WTC11 (cell line): ENCODE measurements at regions not wholly inside any gene's neighbourhood (a gene's known extent, or its start where the extent isn't known, plus 50 kb on each side); places are given as distances from the start of the nearest gene placed in this dataset.

Experiments used
- FOXK1 ChIP-seq: sonication (generic); formaldehyde crosslinking; IDR thresholded peaks from 2 replicates; pipeline ENCODE4 v1.8.0; 2022; ENCODE audit warnings: mild to moderate bottlenecking, moderate library complexity, missing genetic modification reagents
- NFE2L1 ChIP-seq: sonication (generic); formaldehyde crosslinking; IDR thresholded peaks from 2 replicates; pipeline ENCODE4 v1.8.1; 2023; ENCODE audit warnings: missing genetic modification reagents
- SP1 ChIP-seq: sonication (generic); formaldehyde crosslinking; conservative IDR thresholded peaks from 2 replicates; pipeline ENCODE4 v1.8.1; 2022; ENCODE audit warnings: missing genetic modification reagents
- ZBTB21 ChIP-seq: sonication (generic); formaldehyde crosslinking; IDR thresholded peaks from 2 replicates; pipeline ENCODE4 v1.8.1; 2023; ENCODE audit warnings: mild to moderate bottlenecking, missing genetic modification reagents, borderline replicate concordance
- ZNF219 ChIP-seq: sonication (generic); formaldehyde crosslinking; IDR thresholded peaks from 2 replicates; pipeline ENCODE4 v1.8.0; 2023; ENCODE audit warnings: missing genetic modification reagents, mild to moderate bottlenecking, borderline replicate concordance
- ZNF512 ChIP-seq: sonication (generic); formaldehyde crosslinking; IDR thresholded peaks from 2 replicates; pipeline ENCODE4 v1.8.1; 2022; ENCODE audit warnings: missing genetic modification reagents, borderline replicate concordance
- TF ChIP-seq, protein P1 (sequence below): fragments of 200-600 bp; IDR thresholded peaks from 2 replicates; pipeline ENCODE4 v1.8.0; 2022; ENCODE audit warnings: antibody characterized with exemption

DNA sequence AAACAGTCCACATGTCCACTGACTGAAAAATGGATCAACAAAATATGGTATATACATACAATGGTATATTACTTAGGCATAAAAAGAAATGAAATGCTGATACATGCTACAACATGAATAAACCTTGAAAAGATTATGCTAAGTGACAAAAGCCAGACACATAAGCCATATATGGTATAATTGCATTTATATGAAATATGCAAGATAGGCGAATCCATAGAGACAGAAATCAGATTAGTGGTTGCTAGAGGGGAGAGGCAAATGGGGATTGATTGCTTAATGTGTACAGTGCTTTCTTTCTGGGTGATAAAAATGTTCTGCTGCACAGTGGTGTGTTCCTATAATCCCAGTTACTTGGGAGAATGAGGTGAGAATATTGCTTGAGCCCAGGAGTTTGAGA is 171.0 kb downstream of the CYP26B1 start:
- TF ChIP-seq, protein P1, sequence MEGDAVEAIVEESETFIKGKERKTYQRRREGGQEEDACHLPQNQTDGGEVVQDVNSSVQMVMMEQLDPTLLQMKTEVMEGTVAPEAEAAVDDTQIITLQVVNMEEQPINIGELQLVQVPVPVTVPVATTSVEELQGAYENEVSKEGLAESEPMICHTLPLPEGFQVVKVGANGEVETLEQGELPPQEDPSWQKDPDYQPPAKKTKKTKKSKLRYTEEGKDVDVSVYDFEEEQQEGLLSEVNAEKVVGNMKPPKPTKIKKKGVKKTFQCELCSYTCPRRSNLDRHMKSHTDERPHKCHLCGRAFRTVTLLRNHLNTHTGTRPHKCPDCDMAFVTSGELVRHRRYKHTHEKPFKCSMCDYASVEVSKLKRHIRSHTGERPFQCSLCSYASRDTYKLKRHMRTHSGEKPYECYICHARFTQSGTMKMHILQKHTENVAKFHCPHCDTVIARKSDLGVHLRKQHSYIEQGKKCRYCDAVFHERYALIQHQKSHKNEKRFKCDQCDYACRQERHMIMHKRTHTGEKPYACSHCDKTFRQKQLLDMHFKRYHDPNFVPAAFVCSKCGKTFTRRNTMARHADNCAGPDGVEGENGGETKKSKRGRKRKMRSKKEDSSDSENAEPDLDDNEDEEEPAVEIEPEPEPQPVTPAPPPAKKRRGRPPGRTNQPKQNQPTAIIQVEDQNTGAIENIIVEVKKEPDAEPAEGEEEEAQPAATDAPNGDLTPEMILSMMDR, result no peak
- TF ChIP-seq ZBTB21 (CRISPR knock-in tag) (no peak), ZNF512 (CRISPR knock-in tag) (no peak), ZNF219 (CRISPR knock-in tag) (no peak), SP1 (no peak), NFE2L1 (CRISPR knock-in tag) (no peak), FOXK1 (CRISPR knock-in tag) (no peak)
